OCI-LY3 (cell line): ENCODE measurements at regions not wholly inside any gene's neighbourhood (a gene's known extent, or its start where the extent isn't known, plus 50 kb on each side); places are given as distances from the start of the nearest gene placed in this dataset.

Source experiments
- H2AFZ ChIP-seq: fragments of 200-600, 300-600 bp; shearing (Covaris generic); 2 replicates; pipeline ENCODE4 v1.6.0; 2014; ENCODE audit warnings: antibody characterized with exemption, low read depth, low read length
- H3K27ac ChIP-seq: fragments of 200-600, 300-600 bp; sonication (generic); 2 replicates; pipeline ENCODE4 v1.5.1; 2014; ENCODE audit warnings: mild to moderate bottlenecking, low read length, moderate library complexity, mixed read lengths
- H3K27me3 ChIP-seq: fragments of 200-600, 300-600 bp; sonication (generic); 2 replicates; pipeline ENCODE4 v1.6.1; 2014; ENCODE audit warnings: low read depth, low read length, mixed read lengths
- H3K36me3 ChIP-seq: fragments of 200-600, 300-600 bp; sonication (generic); replicated peaks from 2 replicates; pipeline ENCODE3; 2014; ENCODE audit warnings: low read depth, low read length, mixed read lengths
- H3K4me1 ChIP-seq: fragments of 300-600, 200-600 bp; sonication (generic); 2 replicates; pipeline ENCODE4 v1.6.1; 2014; ENCODE audit warnings: low read length, mixed read lengths
- H3K4me2 ChIP-seq: fragments of 200-600, 300-600 bp; sonication (generic); 2 replicates; pipeline ENCODE4 v1.6.1; 2014; ENCODE audit warnings: low read length, mixed read lengths
- H3K4me3 ChIP-seq: fragments of 300-600, 200-600 bp; sonication (generic); 2 replicates; pipeline ENCODE4 v1.5.1; 2014; ENCODE audit warnings: antibody characterized with exemption, mild to moderate bottlenecking, low read length, moderate library complexity
- H3K79me2 ChIP-seq: fragments of 300-600, 200-600 bp; shearing (Covaris generic); 2 replicates; pipeline ENCODE4 v1.6.1; 2014; ENCODE audit warnings: mild to moderate bottlenecking, low read length, mixed read lengths
- H3K9ac ChIP-seq: fragments of 300-600, 200-600 bp; shearing (Covaris generic); 2 replicates; pipeline ENCODE4 v1.6.0; 2014; ENCODE audit warnings: mild to moderate bottlenecking, low read length, moderate library complexity
- H3K9me3 ChIP-seq: fragments of 200-600, 300-600 bp; shearing (Covaris generic); 2 replicates; pipeline ENCODE4 v1.6.1; 2014; ENCODE audit warnings: low read length, mixed read lengths; ENCODE audit not compliant: insufficient read depth
- H4K20me1 ChIP-seq: fragments of 200-600, 300-600 bp; sonication (generic); 2 replicates; pipeline ENCODE4 v1.6.1; 2016; ENCODE audit warnings: low read length, mixed read lengths; ENCODE audit not compliant: insufficient read depth
- EZH2phosphoT487 ChIP-seq: fragments of 200-600 bp; shearing (Covaris generic); IDR thresholded peaks from 2 replicates; pipeline ENCODE4 v1.6.1; 2018; ENCODE audit warnings: antibody characterized with exemption, mixed run types, low read depth
- TF ChIP-seq, protein P1 (sequence below): fragments of 200-600, 300-600 bp; sonication (generic); IDR thresholded peaks from 2 replicates; pipeline ENCODE4 v1.5.1; 2014; ENCODE audit warnings: antibody characterized with exemption, low read length, low read depth

DNA sequence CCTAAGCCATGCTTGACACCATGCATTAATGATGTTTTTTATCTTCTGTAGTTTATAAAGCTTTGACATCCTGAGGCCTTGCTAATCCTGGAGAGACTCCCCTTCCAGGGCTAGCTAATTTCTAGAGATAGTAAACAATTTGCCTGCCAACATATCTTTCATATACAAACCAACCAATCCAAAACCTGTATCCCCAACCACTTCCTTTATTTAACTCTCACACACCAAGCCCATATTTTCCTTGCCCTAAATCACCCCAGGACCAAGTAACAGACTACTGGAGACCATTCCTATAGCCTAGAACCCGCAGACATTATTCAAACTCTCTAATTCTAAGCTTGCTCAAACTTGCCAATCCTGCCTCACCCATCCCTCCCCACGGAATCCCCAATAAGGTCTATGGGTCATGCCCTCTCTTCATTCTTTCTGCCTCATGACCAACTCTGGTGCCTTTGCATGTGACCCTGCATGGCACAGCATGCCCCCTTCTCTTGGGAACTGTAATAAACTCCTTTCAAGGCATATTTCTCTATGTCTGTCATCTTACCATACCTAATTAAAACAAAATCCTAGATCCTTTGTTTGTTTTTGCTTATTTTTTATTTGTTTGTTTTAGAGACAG lies 116.6 kb upstream of the CACUL1 start:
- Histone ChIP-seq H4K20me1 (no peaks in the 10 kb centered on the region), H3K4me3 (no peak overlapping the region), H3K9ac (no peak overlapping the region), H3K4me1 (no peaks in the 10 kb centered on the region), H3K9me3 (no peaks in the 10 kb centered on the region), H3K36me3 (no peaks in the 10 kb centered on the region), H3K79me2 (no peaks in the 10 kb centered on the region), H3K4me2 (no peak overlapping the region), H3K27ac (no peak overlapping the region), H3K27me3 (no peaks in the 10 kb centered on the region; the same call in 1 of the 2 replicates), H2AFZ (no peak overlapping the region)
- TF ChIP-seq EZH2phosphoT487 = no peak
- TF ChIP-seq, protein P1, sequence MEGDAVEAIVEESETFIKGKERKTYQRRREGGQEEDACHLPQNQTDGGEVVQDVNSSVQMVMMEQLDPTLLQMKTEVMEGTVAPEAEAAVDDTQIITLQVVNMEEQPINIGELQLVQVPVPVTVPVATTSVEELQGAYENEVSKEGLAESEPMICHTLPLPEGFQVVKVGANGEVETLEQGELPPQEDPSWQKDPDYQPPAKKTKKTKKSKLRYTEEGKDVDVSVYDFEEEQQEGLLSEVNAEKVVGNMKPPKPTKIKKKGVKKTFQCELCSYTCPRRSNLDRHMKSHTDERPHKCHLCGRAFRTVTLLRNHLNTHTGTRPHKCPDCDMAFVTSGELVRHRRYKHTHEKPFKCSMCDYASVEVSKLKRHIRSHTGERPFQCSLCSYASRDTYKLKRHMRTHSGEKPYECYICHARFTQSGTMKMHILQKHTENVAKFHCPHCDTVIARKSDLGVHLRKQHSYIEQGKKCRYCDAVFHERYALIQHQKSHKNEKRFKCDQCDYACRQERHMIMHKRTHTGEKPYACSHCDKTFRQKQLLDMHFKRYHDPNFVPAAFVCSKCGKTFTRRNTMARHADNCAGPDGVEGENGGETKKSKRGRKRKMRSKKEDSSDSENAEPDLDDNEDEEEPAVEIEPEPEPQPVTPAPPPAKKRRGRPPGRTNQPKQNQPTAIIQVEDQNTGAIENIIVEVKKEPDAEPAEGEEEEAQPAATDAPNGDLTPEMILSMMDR = no peak

DNA sequence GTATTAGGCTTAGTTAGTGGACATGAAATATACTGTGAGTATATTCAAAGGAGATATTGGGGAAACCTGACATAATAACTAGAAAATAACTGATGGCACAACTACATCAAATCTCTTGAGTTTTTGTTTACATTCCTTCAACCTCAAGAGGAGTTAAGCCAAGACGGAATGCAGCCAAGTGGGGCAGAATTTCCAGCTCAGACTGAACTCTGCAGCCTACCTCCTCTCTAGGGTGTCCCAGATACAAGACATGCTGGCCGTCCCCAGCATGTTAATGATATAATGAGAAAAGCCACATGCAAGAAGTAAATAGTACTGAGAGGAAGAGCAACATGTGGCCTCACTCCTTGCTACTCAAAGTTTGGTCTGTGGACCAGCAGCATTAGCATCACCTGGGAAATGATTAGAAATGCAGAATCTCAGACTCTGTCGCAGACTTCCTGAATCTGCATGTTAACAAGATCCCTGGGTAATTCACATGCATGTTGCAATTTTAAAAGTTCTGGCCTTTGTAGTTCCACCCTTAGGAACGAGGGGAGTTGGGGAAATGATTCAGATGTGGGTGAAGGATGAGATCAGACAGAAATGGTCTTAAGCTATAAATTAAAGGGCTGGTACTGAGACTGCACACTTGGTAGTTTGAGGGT lies 118.4 kb upstream of the CACUL1 start:
- Histone ChIP-seq H3K4me3 (no peak overlapping the region), H3K9me3 (no peaks in the 10 kb centered on the region)

DNA sequence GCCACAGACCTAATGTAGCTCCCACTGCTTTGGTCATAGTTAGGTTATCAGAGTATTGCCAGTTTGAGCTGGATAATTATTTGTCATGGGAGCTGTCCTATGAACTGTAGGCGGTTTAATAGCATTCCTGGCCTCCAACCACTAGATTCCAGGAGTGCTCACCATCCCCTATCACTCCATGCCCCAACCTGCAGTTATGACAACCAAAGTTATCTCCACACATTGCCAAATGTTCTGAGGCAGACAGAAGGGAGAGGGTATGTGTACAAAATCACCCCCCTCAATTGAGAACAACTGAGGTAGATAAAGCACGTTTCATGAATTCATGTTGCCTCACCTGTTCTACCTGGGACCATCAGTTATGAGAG lies 119.0 kb upstream of the CACUL1 start:
- Histone ChIP-seq H2AFZ (no peak overlapping the region), H3K9ac (no peak overlapping the region), H3K4me3 (no peak overlapping the region), H3K36me3 (no peaks in the 10 kb centered on the region), H3K79me2 (no peaks in the 10 kb centered on the region), H3K27ac (no peak overlapping the region), H3K4me2 (no peak overlapping the region), H3K4me1 (no peaks in the 10 kb centered on the region), H3K27me3 (no peaks in the 10 kb centered on the region; the same call in 1 of the 2 replicates), H3K9me3 (no peaks in the 10 kb centered on the region), H4K20me1 (no peaks in the 10 kb centered on the region)
- TF ChIP-seq, protein P1 = no peak
- no peak for TF ChIP-seq EZH2phosphoT487

More for the DNA sequence above, 118.4 kb upstream of the CACUL1 start:
- no peaks in the 10 kb centered on the region for H3K79me2 ChIP-seq
- H3K4me1 ChIP-seq = no peaks in the 10 kb centered on the region
- H3K27me3 ChIP-seq = no peaks in the 10 kb centered on the region; the same call in 1 of the 2 replicates
- no peak overlapping the region for H3K27ac ChIP-seq
- H2AFZ ChIP-seq = no peak overlapping the region
- no peak overlapping the region for H3K4me2 ChIP-seq
- no peaks in the 10 kb centered on the region for H4K20me1 ChIP-seq
- no peak for TF ChIP-seq EZH2phosphoT487
- TF ChIP-seq, protein P1 = no peak
- H3K36me3 ChIP-seq = no peaks in the 10 kb centered on the region
- H3K9ac ChIP-seq = no peak overlapping the region

DNA sequence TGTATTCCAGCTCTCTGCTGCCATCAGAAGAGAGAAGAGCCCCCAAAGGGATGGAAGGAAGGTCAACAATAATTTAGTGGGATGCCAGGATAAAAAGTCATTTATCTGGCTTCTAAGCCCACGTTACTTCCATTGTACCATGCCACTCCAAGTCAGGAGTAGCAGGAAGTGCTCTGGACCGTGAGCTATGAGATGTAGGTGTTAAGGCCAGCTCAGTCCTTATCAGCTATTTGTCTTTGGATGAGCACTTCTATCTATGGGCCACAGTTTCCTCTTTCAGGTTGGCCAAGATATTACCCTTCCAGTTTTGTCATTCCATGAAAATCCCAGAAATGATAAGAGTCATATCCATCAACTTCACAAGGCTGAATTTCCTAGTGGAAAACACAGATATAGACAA lies 119.4 kb upstream of the CACUL1 start:
- H2AFZ ChIP-seq = no peak overlapping the region
- H3K4me2 ChIP-seq = no peak overlapping the region
- H3K4me3 ChIP-seq = no peak overlapping the region
- no peaks in the 10 kb centered on the region for H3K4me1 ChIP-seq
- H3K79me2 ChIP-seq = no peaks in the 10 kb centered on the region
- H4K20me1 ChIP-seq = no peaks in the 10 kb centered on the region
- TF ChIP-seq, protein P1 = no peak
- TF ChIP-seq EZH2phosphoT487 = no peak
- no peaks in the 10 kb centered on the region for H3K36me3 ChIP-seq
- H3K27me3 ChIP-seq = no peaks in the 10 kb centered on the region; the same call in 1 of the 2 replicates
- H3K27ac ChIP-seq = no peak overlapping the region
- H3K9ac ChIP-seq = no peak overlapping the region
- no peaks in the 10 kb centered on the region for H3K9me3 ChIP-seq
